ENCODE measurements at regions not wholly inside any gene's neighbourhood (a gene's known extent, or its start where the extent isn't known, plus 50 kb on each side); places are given as distances from the start of the nearest gene placed in this dataset.

DNA sequence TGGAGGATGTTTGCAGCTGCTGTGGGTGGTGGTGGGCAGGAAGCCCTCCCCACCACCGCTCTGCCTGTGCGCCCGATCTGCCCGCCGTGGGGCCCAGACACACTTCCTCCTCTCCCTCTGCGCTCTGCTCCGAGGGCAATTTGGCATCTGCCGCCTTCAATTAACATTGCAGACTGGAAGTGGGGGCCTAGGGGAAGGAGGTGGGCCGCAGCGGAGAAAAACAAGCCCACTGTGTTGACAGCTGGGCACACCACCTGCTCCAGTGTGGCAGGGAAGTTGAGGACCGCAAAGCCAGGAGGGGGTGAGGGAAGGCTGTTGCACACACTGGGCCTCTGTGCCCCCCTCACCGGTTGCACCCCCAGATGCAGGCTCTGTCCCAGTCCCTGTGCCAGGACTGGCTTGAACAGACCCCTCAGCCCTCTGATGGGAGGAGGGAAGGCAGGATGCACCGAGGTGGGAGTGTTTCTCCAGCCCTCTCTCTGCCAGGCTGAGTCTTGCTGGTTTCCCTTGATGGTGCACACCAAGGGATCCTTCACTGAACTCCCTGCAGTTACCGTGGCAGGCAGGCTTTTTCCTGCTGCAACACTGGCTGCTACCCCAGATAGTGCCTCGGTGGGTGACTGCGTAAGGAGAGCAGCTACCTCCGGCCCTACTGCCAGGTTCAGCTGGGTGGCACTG is 72.8 kb upstream of the MED9 start:
- Histone ChIP-seq H3K4me3 (replicated peaks in 1 of 2; ENCODE audit: low read depth in 1 of 2, low read length in 2 of 2) (no peak overlapping the region), H3K36me3 (ENCODE audit: control insufficient read depth in 1 of 2, insufficient read depth in 2 of 2, low read length in 2 of 2) (no peaks in the 10 kb centered on the region), H2AFZ (ENCODE audit: low read depth, low read length, poor library complexity, severe bottlenecking) (no peak overlapping the region), H3K9ac (ENCODE audit: low read length) (no peak overlapping the region), H3K4me2 (ENCODE audit: low read length) (no peak overlapping the region), H4K20me1 (ENCODE audit: insufficient read depth) (no peaks in the 10 kb centered on the region), H3K4me1 (ENCODE audit: control insufficient read depth in 1 of 2, insufficient read depth in 2 of 2, low read length in 2 of 2) (peaks cover 0 to 7% of the 10 kb centered on the region in 2 experiments; a peak in 2 of 4 replicates), H3K79me2 (ENCODE audit: insufficient read depth, low read length) (no peaks in the 10 kb centered on the region), H3K9me2 (ENCODE audit: insufficient read depth) (no peaks in the 10 kb centered on the region), H3K27ac (ENCODE audit: low read depth, low read length) (no peak overlapping the region), H3K27me3 (ENCODE audit: insufficient read depth, low read length) (no peaks in the 10 kb centered on the region), H3K9me3 (ENCODE audit: control insufficient read depth in 1 of 2, insufficient read depth in 1 of 2, low read depth in 1 of 2, low read length in 2 of 2) (no peaks in the 10 kb centered on the region)
- no peak for DNase-seq (ENCODE audit: low read depth, low spot score)
- no peak for ATAC-seq
- ChIA-PET CTCF (no interaction called here), POLR2A (no interaction called here), RAD21 (ENCODE audit: low non-redundant PET in 1 of 2, low total read pairs in 2 of 2, uncharacterized antibody in 2 of 2, unreplicated experiment in 2 of 2) (no interaction called here)
- intact Hi-C loops (cut with micrococcal nuclease), result no loop called here
- no TSS peak for BruUV-seq (replicated peaks)
- TF ChIP-seq EGR1 (IDR thresholded peaks at IDR 0.05; ENCODE audit: low read depth), result no peak
- TF ChIP-seq, protein P1, sequence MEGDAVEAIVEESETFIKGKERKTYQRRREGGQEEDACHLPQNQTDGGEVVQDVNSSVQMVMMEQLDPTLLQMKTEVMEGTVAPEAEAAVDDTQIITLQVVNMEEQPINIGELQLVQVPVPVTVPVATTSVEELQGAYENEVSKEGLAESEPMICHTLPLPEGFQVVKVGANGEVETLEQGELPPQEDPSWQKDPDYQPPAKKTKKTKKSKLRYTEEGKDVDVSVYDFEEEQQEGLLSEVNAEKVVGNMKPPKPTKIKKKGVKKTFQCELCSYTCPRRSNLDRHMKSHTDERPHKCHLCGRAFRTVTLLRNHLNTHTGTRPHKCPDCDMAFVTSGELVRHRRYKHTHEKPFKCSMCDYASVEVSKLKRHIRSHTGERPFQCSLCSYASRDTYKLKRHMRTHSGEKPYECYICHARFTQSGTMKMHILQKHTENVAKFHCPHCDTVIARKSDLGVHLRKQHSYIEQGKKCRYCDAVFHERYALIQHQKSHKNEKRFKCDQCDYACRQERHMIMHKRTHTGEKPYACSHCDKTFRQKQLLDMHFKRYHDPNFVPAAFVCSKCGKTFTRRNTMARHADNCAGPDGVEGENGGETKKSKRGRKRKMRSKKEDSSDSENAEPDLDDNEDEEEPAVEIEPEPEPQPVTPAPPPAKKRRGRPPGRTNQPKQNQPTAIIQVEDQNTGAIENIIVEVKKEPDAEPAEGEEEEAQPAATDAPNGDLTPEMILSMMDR (IDR thresholded peaks at IDR 0.05 in 2 of 3, conservative IDR thresholded peaks at IDR 0.05 in 1 of 3; ENCODE audit: borderline replicate concordance in 1 of 3, insufficient read depth in 1 of 3, low read depth in 2 of 3, low read length in 2 of 3), result no peak

DNA sequence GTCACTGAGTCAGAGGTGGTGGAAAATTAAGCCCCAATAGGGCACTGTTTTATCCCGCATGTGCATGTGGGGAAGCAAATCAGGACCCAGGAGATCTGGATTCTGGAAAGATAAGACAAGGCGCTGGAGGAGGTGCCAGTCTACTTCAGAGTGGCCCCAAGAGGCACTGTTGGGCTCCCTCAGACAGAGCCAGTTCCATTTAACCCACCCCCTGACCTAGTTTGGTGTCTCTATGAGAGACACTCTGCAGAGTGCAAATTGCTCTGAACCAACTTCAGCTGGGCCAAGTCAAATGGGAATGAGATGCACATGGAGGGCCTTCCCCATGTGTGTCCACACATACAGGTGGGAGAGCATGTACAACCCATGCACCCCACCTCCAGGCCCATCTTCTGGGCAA is 71.1 kb upstream of the MED9 start:
- CTCF ChIA-PET, result no interaction called here
- no peak for TF ChIP-seq TCF7L2 (IDR thresholded peaks at IDR 0.05; ENCODE audit: borderline replicate concordance, extremely low read depth, insufficient read depth, insufficient read length)
- TF ChIP-seq EZH2phosphoT487 (IDR thresholded peaks at IDR 0.05; ENCODE audit: borderline replicate concordance), result no peak
- TF ChIP-seq ZNF274 (IDR thresholded peaks at IDR 0.05; ENCODE audit: low read depth, low read length), result no peak
- TF ChIP-seq, protein P2, sequence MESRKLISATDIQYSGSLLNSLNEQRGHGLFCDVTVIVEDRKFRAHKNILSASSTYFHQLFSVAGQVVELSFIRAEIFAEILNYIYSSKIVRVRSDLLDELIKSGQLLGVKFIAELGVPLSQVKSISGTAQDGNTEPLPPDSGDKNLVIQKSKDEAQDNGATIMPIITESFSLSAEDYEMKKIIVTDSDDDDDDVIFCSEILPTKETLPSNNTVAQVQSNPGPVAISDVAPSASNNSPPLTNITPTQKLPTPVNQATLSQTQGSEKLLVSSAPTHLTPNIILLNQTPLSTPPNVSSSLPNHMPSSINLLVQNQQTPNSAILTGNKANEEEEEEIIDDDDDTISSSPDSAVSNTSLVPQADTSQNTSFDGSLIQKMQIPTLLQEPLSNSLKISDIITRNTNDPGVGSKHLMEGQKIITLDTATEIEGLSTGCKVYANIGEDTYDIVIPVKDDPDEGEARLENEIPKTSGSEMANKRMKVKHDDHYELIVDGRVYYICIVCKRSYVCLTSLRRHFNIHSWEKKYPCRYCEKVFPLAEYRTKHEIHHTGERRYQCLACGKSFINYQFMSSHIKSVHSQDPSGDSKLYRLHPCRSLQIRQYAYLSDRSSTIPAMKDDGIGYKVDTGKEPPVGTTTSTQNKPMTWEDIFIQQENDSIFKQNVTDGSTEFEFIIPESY (IDR thresholded peaks at IDR 0.05; ENCODE audit: extremely low read depth, insufficient replicate concordance, low read length), result no peak
- TF ChIP-seq POLR2AphosphoS5 (IDR thresholded peaks at IDR 0.05; ENCODE audit: low read depth, low read length), result no peak
- TF ChIP-seq, protein P1 (IDR thresholded peaks at IDR 0.05 in 2 of 3, conservative IDR thresholded peaks at IDR 0.05 in 1 of 3; ENCODE audit: borderline replicate concordance in 1 of 3, insufficient read depth in 1 of 3, low read depth in 2 of 3, low read length in 2 of 3), result no peak
- TF ChIP-seq POLR2A (IDR thresholded peaks at IDR 0.05; ENCODE audit: borderline replicate concordance, extremely low read depth, insufficient read depth, insufficient read length), result no peak
- TF ChIP-seq, protein P3, sequence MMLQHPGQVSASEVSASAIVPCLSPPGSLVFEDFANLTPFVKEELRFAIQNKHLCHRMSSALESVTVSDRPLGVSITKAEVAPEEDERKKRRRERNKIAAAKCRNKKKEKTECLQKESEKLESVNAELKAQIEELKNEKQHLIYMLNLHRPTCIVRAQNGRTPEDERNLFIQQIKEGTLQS (IDR thresholded peaks at IDR 0.05), result no peak
- TF ChIP-seq RAD21 (IDR thresholded peaks at IDR 0.05; ENCODE audit: low read depth), result no peak
- no peak for TF ChIP-seq ZFX (IDR thresholded peaks at IDR 0.05)
- no peak for TF ChIP-seq SRF (IDR thresholded peaks at IDR 0.05; ENCODE audit: low read depth)
- TF ChIP-seq ELF1 (IDR thresholded peaks at IDR 0.05; ENCODE audit: borderline replicate concordance, low read depth), result no peak

More for the DNA sequence above, 71.1 kb upstream of the MED9 start:
- ChIA-PET POLR2A (no interaction called here), RAD21 (ENCODE audit: low non-redundant PET in 1 of 2, low total read pairs in 2 of 2, uncharacterized antibody in 2 of 2, unreplicated experiment in 2 of 2) (no interaction called here)
- DNase-seq (ENCODE audit: low read depth, low spot score) (no peak), ATAC-seq (no peak)
- Histone ChIP-seq H3K9me2 (ENCODE audit: insufficient read depth) (no peaks in the 10 kb centered on the region), H3K27me3 (ENCODE audit: insufficient read depth, low read length) (no peaks in the 10 kb centered on the region), H3K27ac (ENCODE audit: low read depth, low read length) (no peak overlapping the region), H3K4me1 (ENCODE audit: control insufficient read depth in 1 of 2, insufficient read depth in 2 of 2, low read length in 2 of 2) (peaks cover 0 to 7% of the 10 kb centered on the region in 2 experiments; a peak in 2 of 4 replicates), H3K4me3 (replicated peaks in 1 of 2; ENCODE audit: low read depth in 1 of 2, low read length in 2 of 2) (no peak overlapping the region), H3K9ac (ENCODE audit: low read length) (no peak overlapping the region), H3K4me2 (ENCODE audit: low read length) (no peak overlapping the region), H3K79me2 (ENCODE audit: insufficient read depth, low read length) (no peaks in the 10 kb centered on the region), H3K9me3 (ENCODE audit: control insufficient read depth in 1 of 2, insufficient read depth in 1 of 2, low read depth in 1 of 2, low read length in 2 of 2) (no peaks in the 10 kb centered on the region), H3K36me3 (ENCODE audit: control insufficient read depth in 1 of 2, insufficient read depth in 2 of 2, low read length in 2 of 2) (no peaks in the 10 kb centered on the region), H4K20me1 (ENCODE audit: insufficient read depth) (no peaks in the 10 kb centered on the region), H2AFZ (ENCODE audit: low read depth, low read length, poor library complexity, severe bottlenecking) (no peak overlapping the region)
- intact Hi-C loops (cut with micrococcal nuclease), result no loop called here
- BruUV-seq (replicated peaks), result no TSS peak
